Retinal pigment epithelial cell (primary cell): ENCODE measurements at regions not wholly inside any gene's neighbourhood (a gene's known extent, or its start where the extent isn't known, plus 50 kb on each side); places are given as distances from the start of the nearest gene placed in this dataset.

ENCODE experiments used
- DNase-seq: peaks from one replicate; pipeline ENCODE4 v3.0.0-alpha.2; 2010; ENCODE audit warnings: low read depth
- H3K4me3 ChIP-seq: 2 replicates; pipeline ENCODE4 v1.5.1; 2011; ENCODE audit warnings: mild to moderate bottlenecking, low read length, control low read depth, moderate library complexity
- TF ChIP-seq, protein P1 (sequence below): conservative IDR thresholded peaks from 2 replicates; pipeline ENCODE4 v1.5.1; 2011; ENCODE audit warnings: low read depth, low read length, control low read depth, inconsistent platforms

DNA sequence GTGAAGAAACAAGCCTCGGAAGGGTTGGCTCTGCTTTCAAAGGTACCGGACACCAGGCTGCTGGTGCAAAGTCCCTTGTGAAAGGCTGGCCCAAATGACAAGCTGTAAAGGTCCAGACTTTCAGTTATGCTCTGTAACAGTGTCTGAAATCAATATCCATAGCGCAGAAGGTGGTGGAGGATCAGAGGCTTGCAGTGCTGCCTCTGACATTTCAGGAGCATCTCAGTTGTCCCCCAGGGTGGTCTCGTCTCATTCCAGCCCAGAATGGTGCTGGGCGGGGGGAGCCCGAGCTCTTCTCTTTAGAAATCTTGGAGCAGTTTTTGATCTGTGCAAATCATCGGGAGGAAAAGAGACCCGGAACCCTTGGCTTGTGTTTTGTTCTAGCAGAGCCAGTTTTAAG lies 402.3 kb upstream of the RGMA start:
- TF ChIP-seq, protein P1, sequence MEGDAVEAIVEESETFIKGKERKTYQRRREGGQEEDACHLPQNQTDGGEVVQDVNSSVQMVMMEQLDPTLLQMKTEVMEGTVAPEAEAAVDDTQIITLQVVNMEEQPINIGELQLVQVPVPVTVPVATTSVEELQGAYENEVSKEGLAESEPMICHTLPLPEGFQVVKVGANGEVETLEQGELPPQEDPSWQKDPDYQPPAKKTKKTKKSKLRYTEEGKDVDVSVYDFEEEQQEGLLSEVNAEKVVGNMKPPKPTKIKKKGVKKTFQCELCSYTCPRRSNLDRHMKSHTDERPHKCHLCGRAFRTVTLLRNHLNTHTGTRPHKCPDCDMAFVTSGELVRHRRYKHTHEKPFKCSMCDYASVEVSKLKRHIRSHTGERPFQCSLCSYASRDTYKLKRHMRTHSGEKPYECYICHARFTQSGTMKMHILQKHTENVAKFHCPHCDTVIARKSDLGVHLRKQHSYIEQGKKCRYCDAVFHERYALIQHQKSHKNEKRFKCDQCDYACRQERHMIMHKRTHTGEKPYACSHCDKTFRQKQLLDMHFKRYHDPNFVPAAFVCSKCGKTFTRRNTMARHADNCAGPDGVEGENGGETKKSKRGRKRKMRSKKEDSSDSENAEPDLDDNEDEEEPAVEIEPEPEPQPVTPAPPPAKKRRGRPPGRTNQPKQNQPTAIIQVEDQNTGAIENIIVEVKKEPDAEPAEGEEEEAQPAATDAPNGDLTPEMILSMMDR = no peak
- DNase-seq = no peak
- H3K4me3 ChIP-seq = no peak overlapping the region

DNA sequence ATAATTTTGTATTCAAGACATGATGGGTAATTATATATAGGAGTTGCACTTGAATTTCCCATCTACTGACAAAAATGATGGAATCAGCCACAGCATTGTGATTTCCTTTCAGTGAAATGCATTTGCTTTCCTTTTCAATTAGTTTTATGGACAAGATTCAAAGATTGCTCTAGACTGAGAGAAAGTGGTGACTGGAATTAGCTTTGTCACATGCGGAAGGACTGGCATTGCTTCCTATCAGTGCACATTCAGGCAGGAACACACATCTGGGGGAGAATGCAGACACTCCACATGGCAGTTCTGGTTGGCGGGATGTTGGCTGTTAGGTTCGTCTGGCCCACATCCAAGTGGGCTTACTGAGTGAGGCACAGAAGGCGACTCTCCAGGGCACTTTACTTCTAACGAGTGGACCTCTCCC lies 399.3 kb upstream of the RGMA start:
- H3K4me3 ChIP-seq = no peak overlapping the region
- TF ChIP-seq, protein P1 = no peak
- no peak for DNase-seq

DNA sequence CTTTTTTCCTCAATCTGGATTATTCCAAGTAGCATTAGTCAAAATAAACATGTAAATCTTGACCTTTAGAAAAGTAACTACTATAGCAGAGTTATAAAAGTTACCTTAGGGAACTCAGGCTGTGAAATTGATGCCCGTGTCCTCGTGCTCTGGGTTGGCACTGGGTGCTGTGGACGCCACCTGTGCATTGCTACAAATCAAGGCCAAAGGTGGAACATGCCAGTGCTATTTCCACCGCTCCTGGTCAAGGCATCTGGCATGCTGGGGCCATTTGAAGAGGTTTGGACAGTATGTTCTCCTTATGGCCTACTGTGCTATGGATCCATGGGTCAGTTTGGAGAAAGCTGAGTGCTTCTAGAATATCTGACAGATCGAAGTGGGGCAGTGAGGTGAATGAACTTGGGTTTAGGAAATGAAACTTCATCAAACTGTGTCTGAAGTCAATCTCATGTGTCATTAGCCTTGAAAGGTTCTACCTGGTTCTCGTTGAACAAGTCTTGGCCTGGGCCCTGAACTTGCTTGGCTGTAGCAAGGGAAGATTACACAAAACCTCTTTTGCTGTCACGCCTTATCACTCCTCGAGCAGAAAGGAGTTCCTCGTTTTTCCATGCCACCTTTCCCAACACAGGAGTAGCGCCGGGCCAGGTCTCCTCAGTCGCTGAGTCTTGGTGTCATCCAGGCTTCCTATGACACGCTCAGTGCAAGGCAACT lies 397.6 kb upstream of the RGMA start:
- TF ChIP-seq, protein P1 = no peak
- no peak overlapping the region for H3K4me3 ChIP-seq
- no peak for DNase-seq

DNA sequence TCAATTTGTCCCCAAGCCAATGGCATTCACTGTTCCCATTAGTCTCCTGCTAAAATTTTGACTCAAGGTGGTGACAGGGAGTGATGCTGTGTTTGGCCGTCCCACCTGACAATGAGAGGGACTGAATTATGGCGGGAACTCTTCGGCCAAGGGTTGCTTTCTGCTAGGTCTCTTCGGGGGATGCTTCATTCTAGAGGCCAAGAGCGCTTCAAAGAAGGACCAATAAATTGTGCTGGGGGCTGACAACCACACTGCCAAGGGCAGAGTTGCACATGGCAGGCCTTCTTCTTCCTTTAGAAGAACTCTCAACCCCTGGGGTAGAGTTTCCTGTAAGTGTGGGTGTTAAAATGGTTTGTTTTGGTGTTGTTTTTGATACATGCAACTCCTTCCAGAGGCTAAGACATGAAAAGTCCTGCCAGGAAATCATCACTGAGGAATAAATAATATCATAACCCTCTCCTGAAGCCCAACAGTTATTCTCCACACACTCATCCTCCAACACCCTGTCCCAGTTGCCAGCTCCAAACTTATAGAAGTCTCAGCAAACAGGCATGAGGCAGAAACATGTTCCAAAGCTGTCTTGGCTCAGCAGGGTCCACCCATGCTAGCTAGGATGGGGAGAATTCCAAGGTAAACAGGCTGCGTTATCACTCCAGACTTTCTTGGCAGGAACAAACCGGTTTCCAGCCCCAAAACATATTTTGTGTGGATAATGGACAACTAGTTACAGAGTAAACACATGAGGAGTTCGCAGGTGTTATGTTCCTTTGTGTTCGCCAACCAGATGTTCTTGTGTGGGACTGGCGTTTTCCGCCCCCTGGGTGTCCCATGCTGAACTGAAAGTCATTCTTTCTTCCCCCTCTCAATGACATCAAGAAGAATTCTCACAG lies 396.7 kb upstream of the RGMA start:
- TF ChIP-seq, protein P1 = no peak
- H3K4me3 ChIP-seq = no peak overlapping the region
- no peak for DNase-seq

DNA sequence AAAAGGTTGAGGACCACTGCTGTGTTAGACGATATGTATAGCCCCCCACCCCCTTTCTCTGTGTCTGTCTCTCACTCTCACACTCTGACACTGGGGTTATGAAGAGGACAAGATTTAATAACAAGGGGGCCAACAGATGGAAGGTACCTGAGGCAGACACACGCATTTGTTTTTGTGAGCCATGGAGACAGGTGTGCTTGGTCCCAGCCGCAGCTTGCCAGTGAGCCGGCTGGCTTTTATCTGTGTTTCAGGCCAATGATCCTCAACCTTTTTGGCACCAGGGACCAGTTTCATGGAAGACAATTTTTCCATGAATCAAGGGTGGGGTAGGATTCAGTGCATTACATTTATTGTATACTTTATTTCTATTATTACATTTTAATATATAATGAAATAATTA lies 394.9 kb upstream of the RGMA start:
- H3K4me3 ChIP-seq = no peak overlapping the region
- no peak for DNase-seq
- TF ChIP-seq, protein P1 = no peak

DNA sequence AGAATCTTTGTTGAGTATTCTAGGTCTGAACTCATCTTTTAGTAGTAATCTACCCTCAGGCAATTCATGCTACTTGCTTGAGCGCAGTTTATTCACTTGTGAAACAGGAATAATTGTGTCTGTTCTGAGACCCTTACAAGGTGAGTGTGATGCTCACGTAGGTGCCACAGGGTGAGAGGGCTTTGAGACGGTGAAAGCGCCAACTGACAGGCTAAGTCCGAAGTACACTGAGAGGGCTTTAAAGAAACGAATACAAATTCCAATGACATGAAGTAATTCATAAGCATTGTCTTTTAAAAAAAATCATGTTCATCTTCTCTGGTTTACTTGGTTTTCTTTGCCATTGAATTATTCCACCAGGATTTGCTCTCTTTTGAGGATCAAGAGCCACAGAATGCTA lies 393.7 kb upstream of the RGMA start:
- DNase-seq = no peak
- H3K4me3 ChIP-seq = no peak overlapping the region
- TF ChIP-seq, protein P1 = no peak

DNA sequence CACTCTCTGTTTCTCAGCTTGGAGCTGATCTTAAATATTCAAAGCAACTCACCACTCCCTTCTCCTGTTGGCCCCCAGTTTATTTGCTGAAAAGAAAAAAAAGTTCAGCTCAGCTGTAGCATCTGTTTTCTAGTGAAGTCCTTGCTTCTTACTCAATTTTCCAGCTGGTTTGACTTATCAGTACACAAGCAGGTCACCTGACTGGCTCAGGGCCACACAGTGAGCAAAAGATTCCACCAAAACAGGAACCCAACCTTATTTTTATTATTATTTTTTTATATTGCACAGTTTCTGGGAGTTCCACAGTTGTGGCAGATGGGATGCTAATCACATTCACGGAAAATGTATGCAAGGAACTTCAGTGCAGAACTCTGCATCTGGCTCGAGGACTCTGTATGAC lies 390.7 kb upstream of the RGMA start:
- H3K4me3 ChIP-seq = no peak overlapping the region
- TF ChIP-seq, protein P1 = no peak
- DNase-seq = no peak
